Aorta (tissue), 5 donors: ENCODE measurements at regions not wholly inside any gene's neighbourhood (a gene's known extent, or its start where the extent isn't known, plus 50 kb on each side); places are given as distances from the start of the nearest gene placed in this dataset.

Experiments
- ATAC-seq: fragments of 200-7000 bp; cut with Tn5 transposase; one replicate; pipeline ENCODE4 v1.9.1; 2022; ENCODE audit warnings: moderate library complexity; ENCODE audit not compliant: low FRiP score
- DNase-seq, 2 donors: peaks; one replicate each; pipeline ENCODE4 v3.0.0-alpha.2; 2020
- H3K27ac ChIP-seq, 2 donors: one replicate each; pipeline ENCODE4 v1.5.1; 2013; ENCODE audit warnings: low read length in 2 of 2, mild to moderate bottlenecking in 2 of 2, moderate library complexity in 2 of 2, control low read depth in 1 of 2, inconsistent platforms in 1 of 2, low read depth in 1 of 2
- H3K27me3 ChIP-seq, 2 donors: one replicate each; pipeline ENCODE4 v1.6.1; 2013; ENCODE audit warnings: control low read depth in 1 of 2, low read length in 1 of 2, mild to moderate bottlenecking in 1 of 2, moderate library complexity in 1 of 2; ENCODE audit not compliant: insufficient read depth in 2 of 2, control insufficient read depth in 1 of 2
- H3K36me3 ChIP-seq, 2 donors: one replicate each; pipeline ENCODE4 v1.6.1; 2013; ENCODE audit warnings: control low read depth in 1 of 2, low read length in 1 of 2, mild to moderate bottlenecking in 1 of 2; ENCODE audit not compliant: insufficient read depth in 2 of 2, control insufficient read depth in 1 of 2
- H3K4me1 ChIP-seq, 2 donors: one replicate each; pipeline ENCODE4 v1.6.1; 2013; ENCODE audit warnings: low read length in 2 of 2, control low read depth in 1 of 2, mild to moderate bottlenecking in 1 of 2, moderate library complexity in 1 of 2; ENCODE audit not compliant: insufficient read depth in 2 of 2, control insufficient read depth in 1 of 2
- H3K4me3 ChIP-seq, 2 donors: one replicate each; pipeline ENCODE4 v1.5.1; 2013; ENCODE audit warnings: low read length in 2 of 2, control low read depth in 1 of 2, mild to moderate bottlenecking in 1 of 2
- H3K9me3 ChIP-seq: one replicate; pipeline ENCODE4 v1.6.1; 2013; ENCODE audit warnings: mild to moderate bottlenecking, low read length; ENCODE audit not compliant: control insufficient read depth
- WGBS, 2 donors: extraction: QIAGEN DNeasy Blood & Tissue Kit; methylation state at CpG; one replicate each; pipeline ENCODE4 v1.1.7; 2013; 5-methylcytosine and 5-hydroxymethylcytosine counted together
- intact Hi-C, 2 donors: fragments of 100-400 bp; cut with DNase I; formaldehyde crosslinking; loops; one replicate each; pipeline versions ENCODE4 v1.14.2 to v1.15.0; 2022
- donor health status: healthy with polysubstance abuse.
- donor health status: Bipolar disorder and iron deficiency.
- donor health status: DM: no; HTN: no; CAD: no.
- donor health status: DM: no; HTN: no; CAD: no.
- donor health status: DM: yes; HTN: yes; CAD: no.

DNA sequence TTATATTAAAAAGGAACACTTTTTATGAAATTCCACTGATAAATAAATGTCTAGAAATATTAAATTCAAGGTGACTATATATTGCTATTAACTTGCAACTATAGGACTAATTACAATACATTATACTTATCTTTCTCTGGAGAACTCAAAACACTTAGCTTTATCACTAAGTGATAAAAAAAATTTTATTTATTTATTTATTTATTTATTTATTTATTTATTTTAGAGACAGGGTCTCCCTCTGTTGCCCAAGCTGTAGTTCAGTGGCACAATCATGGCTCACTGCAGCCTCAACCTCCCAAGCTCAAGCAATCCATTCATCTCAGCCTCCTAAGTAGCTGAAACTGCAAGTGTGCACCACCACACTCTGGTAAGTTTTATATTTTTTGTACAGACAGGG, 451.1 kb downstream of the DSC3 start:
- Histone ChIP-seq H3K36me3 (no peaks in the 10 kb centered on the region), H3K9me3 (no peaks in the 10 kb centered on the region), H3K27me3 (no peaks in the 10 kb centered on the region), H3K4me1 (no peaks in the 10 kb centered on the region), H3K27ac (no peak overlapping the region), H3K4me3 (no peak overlapping the region)
- DNase-seq (no peak), ATAC-seq (no peak)
- intact Hi-C loops: no loop called here

DNA sequence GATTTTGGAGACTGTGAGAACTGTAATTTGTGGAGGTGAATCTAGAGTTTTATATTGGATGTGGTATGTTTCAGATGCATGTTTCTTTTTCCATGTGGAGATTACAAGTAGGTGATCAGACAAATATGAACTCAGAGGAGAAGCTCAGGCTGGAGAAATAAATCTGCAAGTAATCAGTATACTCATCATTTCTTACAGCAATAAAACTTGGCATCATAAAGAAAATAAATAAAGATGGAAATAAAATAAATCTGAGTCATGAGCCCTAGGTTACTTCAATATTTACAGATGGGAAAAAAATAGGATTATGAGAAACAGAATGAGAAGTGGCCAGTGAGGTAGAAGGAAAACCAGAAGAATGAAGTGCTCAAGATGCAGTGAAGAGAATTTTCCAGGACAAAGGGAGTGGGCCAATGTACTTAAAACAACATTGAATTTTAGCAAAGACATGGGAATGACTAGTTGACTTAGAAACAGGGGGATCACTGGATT, 453.8 kb downstream of the DSC3 start:
- no peaks in the 10 kb centered on the region for H3K27me3 ChIP-seq
- intact Hi-C loops: no loop called here
- no peaks in the 10 kb centered on the region for H3K4me1 ChIP-seq
- no peak for DNase-seq
- no peaks in the 10 kb centered on the region for H3K36me3 ChIP-seq
- H3K9me3 ChIP-seq: no peaks in the 10 kb centered on the region
- ATAC-seq: no peak
- H3K27ac ChIP-seq: no peak overlapping the region
- no peak overlapping the region for H3K4me3 ChIP-seq

- intact Hi-C loops: no loop called here
- no peaks in the 10 kb centered on the region for H3K36me3 ChIP-seq
- 62 to 72% methylated on average over 1 of the region's 1 CpG for WGBS, 2 donors
- ATAC-seq (no peak), DNase-seq (no peak)
- H3K4me1 ChIP-seq: no peaks in the 10 kb centered on the region
- no peaks in the 10 kb centered on the region for H3K9me3 ChIP-seq
- no peak overlapping the region for H3K27ac ChIP-seq
- H3K4me3 ChIP-seq: no peak overlapping the region
- H3K27me3 ChIP-seq: no peaks in the 10 kb centered on the region
Observed at GRCh38 chr18:30583768-30584167, 458.8 kb downstream of the DSC3 start.

DNA sequence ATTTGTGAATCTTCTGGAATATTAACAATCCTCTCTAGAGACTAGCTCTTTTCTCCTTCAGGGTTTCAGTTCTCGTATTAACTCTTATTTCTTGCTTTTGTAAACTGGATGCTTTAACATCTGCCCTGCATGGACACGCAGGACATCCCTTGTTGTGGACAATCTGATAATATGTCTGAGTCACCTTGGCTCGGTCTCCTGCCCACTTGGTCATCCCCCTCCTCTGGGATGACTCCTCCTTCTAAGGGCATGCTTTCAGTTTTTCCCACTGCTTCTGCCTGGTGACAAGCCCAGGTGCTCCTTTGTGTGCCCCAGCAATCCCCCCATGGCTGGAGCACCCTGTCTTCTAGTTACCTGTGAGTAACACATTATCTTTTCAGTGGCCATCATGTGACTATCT, 460.5 kb downstream of the DSC3 start:
- no peaks in the 10 kb centered on the region for H3K36me3 ChIP-seq
- intact Hi-C loops: no loop called here
- no peaks in the 10 kb centered on the region for H3K9me3 ChIP-seq
- ATAC-seq (no peak), DNase-seq (no peak)
- H3K4me3 ChIP-seq: no peak overlapping the region
- no peaks in the 10 kb centered on the region for H3K27me3 ChIP-seq
- no peak overlapping the region for H3K27ac ChIP-seq
- WGBS, 2 donors: 79 to 83% methylated on average over 3 of the region's 3 CpGs
- no peaks in the 10 kb centered on the region for H3K4me1 ChIP-seq

DNA sequence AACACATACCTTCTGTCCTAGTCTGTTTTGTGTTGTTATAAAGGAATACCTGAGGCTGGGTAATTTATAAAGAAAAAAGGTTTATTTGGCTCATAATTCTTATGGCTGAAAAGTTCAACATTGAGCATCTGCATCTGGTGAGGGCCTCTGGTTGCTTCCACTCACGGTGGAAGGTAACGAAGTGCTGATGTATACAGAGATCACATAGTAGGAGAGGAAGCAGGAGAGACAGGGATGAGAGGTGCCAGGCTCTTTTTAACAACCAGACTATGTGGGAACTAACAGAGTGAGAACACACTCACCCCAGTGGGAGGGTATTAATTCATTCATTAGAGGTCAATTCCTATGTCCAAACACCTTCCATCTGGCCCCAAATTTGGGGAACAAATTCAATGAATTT, 463.8 kb downstream of the DSC3 start:
- Histone ChIP-seq H3K36me3 (no peaks in the 10 kb centered on the region), H3K9me3 (no peaks in the 10 kb centered on the region), H3K27ac (no peak overlapping the region), H3K4me1 (no peaks in the 10 kb centered on the region), H3K27me3 (no peaks in the 10 kb centered on the region), H3K4me3 (no peak overlapping the region)
- 49 to 62% methylated on average over 2 of the region's 2 CpGs for WGBS, 2 donors
- no peak for ATAC-seq
- intact Hi-C loops: no loop called here
- no peak for DNase-seq

DNA sequence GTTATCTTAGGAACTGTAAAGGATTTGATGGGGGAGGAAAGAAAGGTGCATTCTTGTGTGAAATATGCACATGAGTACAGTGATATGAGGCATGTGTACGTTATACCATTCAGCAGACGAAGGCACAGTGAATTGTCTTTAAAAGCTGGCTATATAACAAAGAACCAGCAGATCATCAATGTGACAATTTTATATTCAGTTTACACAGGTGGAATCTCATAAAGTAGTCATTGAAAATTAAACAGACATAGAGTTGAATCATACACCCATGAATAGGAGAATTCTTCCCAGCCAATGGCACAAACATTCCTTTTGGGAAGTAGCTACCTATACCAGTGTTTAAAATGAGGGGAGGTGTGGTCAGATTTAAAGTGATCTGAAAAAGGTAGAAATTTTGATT, 470.3 kb downstream of the DSC3 start:
- no peak for DNase-seq
- no peaks in the 10 kb centered on the region for H3K9me3 ChIP-seq
- H3K4me1 ChIP-seq: no peaks in the 10 kb centered on the region
- no peaks in the 10 kb centered on the region for H3K27me3 ChIP-seq
- WGBS, 2 donors: 78 to 81% methylated on average over 2 of the region's 2 CpGs
- intact Hi-C loops: no loop called here
- H3K36me3 ChIP-seq: no peaks in the 10 kb centered on the region
- ATAC-seq: no peak
- no peak overlapping the region for H3K27ac ChIP-seq
- H3K4me3 ChIP-seq: no peak overlapping the region

DNA sequence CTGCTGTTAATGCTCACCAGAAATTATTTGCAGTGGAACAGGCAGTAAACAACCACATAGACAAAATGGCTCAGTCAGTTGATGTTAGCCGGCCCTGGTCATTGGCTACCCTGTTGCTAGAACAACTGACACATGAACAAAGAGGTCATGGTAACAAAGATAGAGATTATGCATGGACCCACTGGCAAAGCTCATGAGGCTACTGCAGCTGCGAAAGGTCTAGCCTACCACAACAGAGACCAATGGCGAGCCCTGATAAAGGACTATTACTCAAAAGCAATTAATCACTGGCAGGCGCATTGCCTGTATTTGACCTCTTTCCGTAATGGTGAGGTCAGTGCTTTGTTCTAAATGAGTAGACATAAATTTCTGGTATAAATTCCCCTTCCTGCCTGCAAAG, 474.2 kb downstream of the DSC3 start:
- Histone ChIP-seq H3K4me3 (no peak overlapping the region), H3K27me3 (no peaks in the 10 kb centered on the region), H3K4me1 (no peaks in the 10 kb centered on the region), H3K27ac (no peak overlapping the region), H3K9me3 (no peaks in the 10 kb centered on the region), H3K36me3 (no peaks in the 10 kb centered on the region)
- intact Hi-C loops: no loop called here
- 80 to 84% methylated on average over 5 of the region's 5 CpGs for WGBS, 2 donors
- DNase-seq (no peak), ATAC-seq (no peak)

DNA sequence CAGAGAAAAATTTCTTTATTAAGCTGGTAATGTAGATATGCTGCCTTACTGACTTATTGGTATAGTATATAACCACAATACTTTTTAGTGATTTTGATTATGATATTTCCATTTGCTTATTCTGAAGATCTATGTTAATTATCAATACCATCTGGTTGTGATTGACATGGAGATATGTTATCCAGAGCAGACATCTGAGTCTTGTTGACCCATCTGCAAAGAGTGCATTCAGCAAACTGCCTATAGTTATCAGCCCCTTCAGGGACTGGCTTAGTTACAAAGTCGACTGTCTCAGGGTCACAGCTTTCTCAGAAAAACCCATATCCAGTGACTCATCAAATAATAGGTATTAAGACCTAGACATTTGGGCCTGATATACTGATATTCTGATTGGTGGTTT, 475.7 kb downstream of the DSC3 start:
- 72 to 77% methylated on average over 1 of the region's 1 CpG for WGBS, 2 donors
- no peak overlapping the region for H3K27ac ChIP-seq
- intact Hi-C loops: no loop called here
- DNase-seq: no peak
- ATAC-seq: no peak
- H3K4me3 ChIP-seq: no peak overlapping the region
- no peaks in the 10 kb centered on the region for H3K36me3 ChIP-seq
- H3K27me3 ChIP-seq: no peaks in the 10 kb centered on the region
- H3K4me1 ChIP-seq: no peaks in the 10 kb centered on the region
- H3K9me3 ChIP-seq: no peaks in the 10 kb centered on the region

GRCh38 chr18:30562231-30562630, 480.3 kb downstream of the DSC3 start:
- Histone ChIP-seq H3K4me3 (no peak overlapping the region), H3K36me3 (no peaks in the 10 kb centered on the region), H3K9me3 (no peaks in the 10 kb centered on the region), H3K27ac (no peak overlapping the region), H3K27me3 (no peaks in the 10 kb centered on the region), H3K4me1 (no peaks in the 10 kb centered on the region)
- 50% methylated on average over 1 of the region's 1 CpG for WGBS, 2 donors
- ATAC-seq (no peak), DNase-seq (no peak)
- intact Hi-C loops: no loop called here
